ENCODE measurements at regions not wholly inside any gene's neighbourhood (a gene's known extent, or its start where the extent isn't known, plus 50 kb on each side); places are given as distances from the start of the nearest gene placed in this dataset.

DNA sequence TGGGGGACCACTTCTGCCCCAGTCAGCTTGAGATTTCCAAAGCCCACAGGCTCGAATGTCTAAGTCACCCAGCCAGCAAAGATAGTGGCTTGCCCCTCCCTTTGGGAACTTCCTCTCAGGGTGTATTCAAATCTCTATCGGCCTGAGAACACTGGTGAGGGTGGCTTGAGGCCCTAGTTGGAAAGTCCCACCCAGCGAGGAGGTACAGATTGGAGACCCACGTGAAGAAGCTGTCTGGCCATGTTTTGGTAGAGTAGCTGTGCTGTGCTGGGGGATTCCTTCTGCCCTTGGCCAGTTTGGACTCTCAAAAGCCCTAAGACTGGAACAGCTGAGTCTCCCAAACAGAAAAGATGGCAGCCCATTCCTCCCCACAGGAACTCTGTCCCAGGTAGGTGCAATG is 172.7 kb upstream of the RIOK2 start:
- no peak for DNase-seq (ENCODE audit: low spot score in 2 of 2)
- no peak overlapping the region for H3K4me3 ChIP-seq
- no peaks in the 10 kb centered on the region; the same call in 1 of the 2 replicates for H3K4me1 ChIP-seq
- in situ Hi-C loops (cut with MboI; ENCODE audit: low sequenced_read_pairs): no loop called here
- no peaks in the 10 kb centered on the region for H3K36me3 ChIP-seq (replicated peaks)
- no peaks in the 10 kb centered on the region; the same call in 1 of the 2 replicates for H3K9me3 ChIP-seq
- no peaks in the 10 kb centered on the region for H3K27me3 ChIP-seq (ENCODE audit: low read depth)

DNA sequence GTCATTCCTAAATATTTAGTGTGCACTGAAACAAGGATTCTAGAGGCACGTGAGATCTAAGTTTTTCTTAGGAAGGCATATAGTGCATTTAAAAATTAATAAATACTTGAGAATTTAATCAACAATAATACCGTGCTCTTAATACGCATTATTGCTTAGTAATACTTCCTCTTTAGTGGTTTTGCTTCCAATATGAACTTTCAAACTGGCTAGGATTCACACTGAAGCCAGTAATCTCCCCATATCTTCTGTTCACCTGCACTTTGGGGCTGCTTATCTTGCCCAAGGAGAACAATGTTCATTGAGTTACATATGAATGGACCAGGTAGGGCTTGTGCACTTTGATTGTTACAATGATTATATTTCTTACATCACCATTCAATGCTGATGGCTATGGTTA is 180.5 kb upstream of the RIOK2 start:
- DNase-seq (ENCODE audit: low spot score in 2 of 2): no peak
- Histone ChIP-seq H3K36me3 (replicated peaks) (no peaks in the 10 kb centered on the region), H3K9me3 (no peaks in the 10 kb centered on the region), H3K4me1 (no peaks in the 10 kb centered on the region), H3K4me3 (no peak overlapping the region), H3K27me3 (ENCODE audit: low read depth) (no peaks in the 10 kb centered on the region)
- in situ Hi-C loops (cut with MboI; ENCODE audit: low sequenced_read_pairs): no loop called here

DNA sequence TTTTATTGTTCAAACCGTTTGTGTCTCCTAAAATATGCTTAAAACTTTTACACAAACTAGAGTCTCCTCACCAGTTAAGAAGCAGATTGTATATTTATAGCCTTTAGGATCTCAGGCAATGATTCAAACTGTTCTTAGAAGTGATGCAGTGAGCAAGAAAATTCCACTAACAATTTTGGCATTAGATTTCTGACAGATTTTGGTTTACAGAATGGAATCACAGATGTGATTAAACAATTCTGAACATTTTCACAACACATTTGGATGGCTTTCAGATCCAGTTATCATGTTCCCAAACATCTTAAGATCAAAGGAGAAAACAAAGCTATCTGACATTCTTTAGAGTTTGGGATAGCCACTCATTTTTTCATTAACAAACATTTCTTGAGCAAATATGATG is 181.7 kb upstream of the RIOK2 start:
- Histone ChIP-seq H3K36me3 (replicated peaks) (no peaks in the 10 kb centered on the region), H3K4me1 (peaks cover 2% of the 10 kb centered on the region; the same call in 1 of the 2 replicates), H3K4me3 (no peak overlapping the region), H3K27me3 (ENCODE audit: low read depth) (no peaks in the 10 kb centered on the region), H3K9me3 (no peaks in the 10 kb centered on the region)
- DNase-seq (ENCODE audit: low spot score in 2 of 2): no peak
- in situ Hi-C loops (cut with MboI; ENCODE audit: low sequenced_read_pairs): no loop called here

DNA sequence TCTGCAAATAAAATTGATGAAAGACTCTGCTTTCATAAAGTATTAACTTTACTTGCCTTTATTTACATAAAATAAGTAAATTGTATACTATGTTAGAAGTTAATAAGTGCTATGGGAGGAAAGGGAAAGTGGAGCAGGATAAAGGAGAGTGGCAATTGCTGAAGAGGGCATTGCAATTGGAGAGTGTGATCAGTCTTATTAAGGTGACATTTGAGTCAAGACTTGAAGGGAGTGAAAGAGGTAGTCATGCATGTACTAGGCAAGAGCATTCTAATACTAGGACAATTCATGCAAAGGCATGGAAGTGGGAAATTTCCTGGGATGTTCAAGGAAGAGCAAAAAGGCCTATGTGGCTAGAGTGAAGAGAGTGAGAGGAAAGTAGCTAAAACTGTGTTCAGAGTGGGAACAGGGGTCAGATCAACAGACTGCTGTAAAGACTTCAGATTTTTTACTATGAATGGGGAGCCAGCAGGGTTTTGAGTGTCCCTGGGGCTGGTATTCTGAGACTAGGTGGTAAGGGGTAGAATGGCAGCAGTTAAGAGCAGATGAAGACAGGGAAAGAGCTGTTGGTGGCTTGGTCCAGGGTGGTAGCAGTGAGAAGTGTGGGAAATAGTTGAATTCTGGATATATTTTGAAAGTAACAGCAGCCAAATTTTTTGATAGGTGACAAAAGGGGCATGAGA is 182.3 kb upstream of the RIOK2 start:
- H3K4me3 ChIP-seq: no peak overlapping the region
- in situ Hi-C loops (cut with MboI; ENCODE audit: low sequenced_read_pairs): no loop called here

DNA sequence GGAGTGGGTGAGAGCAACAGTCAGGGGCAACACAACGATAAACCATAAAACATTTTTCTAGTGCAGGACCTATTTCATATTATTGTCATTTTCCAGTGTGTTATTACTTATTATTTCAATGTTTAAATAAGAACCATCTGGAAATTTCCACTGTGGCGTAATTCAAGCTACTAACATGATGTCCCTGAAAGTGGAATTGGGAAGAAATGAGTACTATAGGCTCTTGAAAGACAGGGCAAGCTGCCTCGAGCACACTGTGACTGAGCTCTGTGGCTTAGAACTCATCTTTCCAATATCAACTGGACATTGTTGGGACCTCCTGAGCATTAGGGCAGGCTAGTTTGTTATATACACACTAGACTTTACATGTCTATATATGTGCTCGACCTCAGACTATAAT is 182.9 kb upstream of the RIOK2 start:
- H3K27me3 ChIP-seq (ENCODE audit: low read depth): no peaks in the 10 kb centered on the region
- in situ Hi-C loops (cut with MboI; ENCODE audit: low sequenced_read_pairs): no loop called here
- no peak for DNase-seq (ENCODE audit: low spot score in 2 of 2)

More for the DNA sequence above, 182.3 kb upstream of the RIOK2 start:
- H3K36me3 ChIP-seq (replicated peaks): no peaks in the 10 kb centered on the region
- no peaks in the 10 kb centered on the region for H3K27me3 ChIP-seq (ENCODE audit: low read depth)
- peaks cover 3% of the 10 kb centered on the region; the same call in 1 of the 2 replicates for H3K4me1 ChIP-seq
- no peak for DNase-seq (ENCODE audit: low spot score in 2 of 2)
- H3K9me3 ChIP-seq: no peaks in the 10 kb centered on the region

DNA sequence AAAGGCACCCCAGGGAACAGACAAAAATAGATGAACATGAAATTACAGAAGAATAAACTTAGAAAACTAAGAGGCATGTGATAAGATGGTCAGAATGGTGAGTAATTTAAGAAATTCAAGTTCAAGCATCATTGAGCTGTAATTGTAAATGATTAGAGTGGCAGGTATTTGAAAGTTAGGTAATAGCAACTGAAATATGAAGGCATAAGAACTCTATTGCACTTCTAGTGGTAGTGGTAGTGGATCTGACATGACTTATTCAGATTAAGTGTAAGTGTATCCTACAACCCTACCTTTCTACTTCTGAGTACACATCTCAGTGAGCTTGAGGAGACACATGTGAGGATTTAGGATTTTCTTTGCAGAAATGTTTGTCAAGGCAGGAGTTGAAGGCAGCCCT is 192.9 kb upstream of the RIOK2 start:
- no peak overlapping the region for H3K4me3 ChIP-seq
- H3K27me3 ChIP-seq (ENCODE audit: low read depth): no peaks in the 10 kb centered on the region
- H3K36me3 ChIP-seq (replicated peaks): no peaks in the 10 kb centered on the region
- peaks cover 7% of the 10 kb centered on the region; the same call in 1 of the 2 replicates for H3K4me1 ChIP-seq
- in situ Hi-C loops (cut with MboI; ENCODE audit: low sequenced_read_pairs): no loop called here
- no peak for DNase-seq (ENCODE audit: low spot score in 2 of 2)
- peaks cover 2% of the 10 kb centered on the region for H3K9me3 ChIP-seq

More for the DNA sequence above, 182.9 kb upstream of the RIOK2 start:
- Histone ChIP-seq H3K36me3 (replicated peaks) (no peaks in the 10 kb centered on the region), H3K4me1 (peaks cover 3% of the 10 kb centered on the region; the same call in 1 of the 2 replicates), H3K4me3 (no peak overlapping the region), H3K9me3 (no peaks in the 10 kb centered on the region)

DNA sequence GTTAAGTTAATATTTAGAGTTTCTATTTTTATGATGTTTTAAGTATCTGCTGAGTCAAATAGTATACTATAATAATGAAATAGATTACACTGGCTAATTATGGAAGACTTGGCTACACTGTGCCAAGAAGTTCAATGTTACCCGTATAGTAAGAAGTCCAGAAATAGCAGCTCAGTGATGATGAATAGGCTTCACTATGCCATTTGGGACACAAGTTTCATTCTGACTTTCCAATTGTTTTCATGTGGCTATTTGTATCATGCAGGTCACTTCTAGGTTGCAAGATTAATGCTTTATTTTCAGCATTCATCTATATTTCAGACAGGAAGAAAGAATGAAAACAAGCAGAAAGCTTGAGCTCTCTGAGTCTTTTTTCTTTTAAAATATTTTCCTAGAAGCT is 194.5 kb upstream of the RIOK2 start:
- in situ Hi-C loops (cut with MboI; ENCODE audit: low sequenced_read_pairs): no loop called here

DNA sequence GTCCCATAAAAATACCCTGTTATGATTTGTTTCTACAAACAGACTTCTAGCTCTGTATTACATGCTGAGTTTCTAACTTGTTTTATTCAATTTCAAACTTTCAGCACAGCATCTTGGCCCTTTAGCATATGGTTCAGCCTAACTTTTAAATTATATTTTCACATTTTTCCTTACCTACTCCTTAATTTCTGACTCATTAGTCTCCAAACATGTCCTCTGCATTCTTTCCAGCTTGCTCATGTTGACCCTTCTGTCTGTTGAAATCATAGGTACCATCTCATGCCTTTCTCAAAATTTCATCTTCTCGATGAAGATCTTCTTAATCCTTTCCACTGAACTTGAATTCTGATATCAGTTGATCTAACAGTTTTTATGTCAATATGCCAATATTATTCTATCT is 200.9 kb upstream of the RIOK2 start:
- Histone ChIP-seq H3K36me3 (replicated peaks) (no peaks in the 10 kb centered on the region), H3K27me3 (ENCODE audit: low read depth) (no peaks in the 10 kb centered on the region; the same call in 1 of the 2 replicates), H3K4me3 (no peak overlapping the region), H3K9me3 (no peaks in the 10 kb centered on the region), H3K4me1 (peaks cover 4% of the 10 kb centered on the region; the same call in 1 of the 2 replicates)
- DNase-seq (ENCODE audit: low spot score in 2 of 2): no peak
- in situ Hi-C loops (cut with MboI; ENCODE audit: low sequenced_read_pairs): no loop called here

More for the DNA sequence above, 194.5 kb upstream of the RIOK2 start:
- Histone ChIP-seq H3K4me3 (no peak overlapping the region), H3K36me3 (replicated peaks) (no peaks in the 10 kb centered on the region), H3K4me1 (peaks cover 4% of the 10 kb centered on the region; the same call in 1 of the 2 replicates), H3K27me3 (ENCODE audit: low read depth) (no peaks in the 10 kb centered on the region; the same call in 1 of the 2 replicates), H3K9me3 (no peaks in the 10 kb centered on the region; the same call in 1 of the 2 replicates)
- DNase-seq (ENCODE audit: low spot score in 2 of 2): no peak

DNA sequence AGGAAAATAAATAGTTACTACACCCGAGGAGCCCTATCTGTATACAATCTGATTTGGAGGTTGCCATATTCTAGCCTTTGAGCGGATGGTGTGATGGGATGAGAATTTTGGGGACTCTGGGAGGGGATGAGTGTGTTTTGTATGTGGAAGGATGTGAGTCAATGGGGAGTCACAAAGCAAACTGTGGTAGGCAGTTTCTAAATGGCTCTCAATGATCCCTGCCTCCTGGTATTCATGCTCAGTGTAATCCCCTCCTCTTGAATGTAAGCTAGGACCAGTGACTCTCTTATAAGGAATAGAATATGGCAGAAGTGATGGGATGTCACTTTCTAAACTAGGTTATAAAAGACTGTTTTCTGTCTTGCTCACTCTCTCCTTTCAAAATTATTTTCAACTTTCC is 205.7 kb upstream of the RIOK2 start:
- no peaks in the 10 kb centered on the region for H3K4me1 ChIP-seq
- DNase-seq (ENCODE audit: low spot score in 2 of 2): no peak
- H3K36me3 ChIP-seq (replicated peaks): no peaks in the 10 kb centered on the region
- in situ Hi-C loops (cut with MboI; ENCODE audit: low sequenced_read_pairs): no loop called here
- no peaks in the 10 kb centered on the region for H3K9me3 ChIP-seq
- no peaks in the 10 kb centered on the region for H3K27me3 ChIP-seq (ENCODE audit: low read depth)
- H3K4me3 ChIP-seq: no peak overlapping the region

DNA sequence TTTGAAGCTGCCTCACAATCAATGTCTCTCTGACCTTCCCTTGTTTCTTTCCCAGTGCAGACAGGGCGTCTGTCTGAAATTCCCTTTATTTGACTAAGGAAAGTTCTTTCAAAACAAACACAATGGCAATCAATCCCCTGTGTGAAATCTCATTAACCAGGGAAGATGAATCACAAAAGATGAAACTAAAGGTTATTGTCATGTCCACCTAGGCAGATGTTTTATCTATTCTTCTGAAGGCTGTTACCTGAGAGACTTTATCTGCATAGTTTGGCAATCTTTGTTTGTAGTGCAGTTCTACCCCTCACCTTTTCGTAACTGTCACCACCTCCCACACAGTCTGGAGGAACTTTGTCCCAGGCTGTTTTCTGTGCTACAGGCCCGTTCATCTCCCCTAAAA is 217.5 kb upstream of the RIOK2 start:
- H3K4me1 ChIP-seq: peaks cover 15% of the 10 kb centered on the region
- no peaks in the 10 kb centered on the region for H3K27me3 ChIP-seq (ENCODE audit: low read depth)
- H3K9me3 ChIP-seq: 0 out of 2 replicates have a peak, but pooled peaks cover under 1% of the 10 kb centered on the region
- no peaks in the 10 kb centered on the region for H3K36me3 ChIP-seq (replicated peaks)
- no peak overlapping the region for H3K4me3 ChIP-seq
- in situ Hi-C loops (cut with MboI; ENCODE audit: low sequenced_read_pairs): no loop called here
- peak; percentile 17 to 65 for DNase-seq (ENCODE audit: low spot score in 2 of 2)

DNA sequence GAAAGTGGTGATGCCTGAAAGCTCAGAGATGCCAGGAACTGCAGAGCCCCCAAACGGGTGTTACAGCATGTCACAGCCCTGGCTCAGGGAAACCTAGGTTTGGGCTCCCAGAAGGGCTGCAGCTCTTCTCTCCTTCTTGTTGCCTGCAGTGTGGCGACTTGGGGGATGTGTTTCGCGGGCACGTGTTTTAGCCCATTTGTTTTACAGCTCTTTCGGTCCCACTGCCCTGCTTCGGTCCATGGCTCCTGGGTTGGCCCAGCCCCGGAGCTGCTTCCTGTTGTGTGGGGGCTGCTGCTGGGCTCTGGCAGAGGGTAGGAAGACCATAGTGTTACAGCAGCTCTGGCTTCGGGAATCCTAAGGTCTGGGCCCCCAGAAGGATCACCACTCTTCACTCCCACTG is 222.9 kb upstream of the RIOK2 start:
- in situ Hi-C loops (cut with MboI; ENCODE audit: low sequenced_read_pairs): no loop called here
- no peaks in the 10 kb centered on the region for H3K9me3 ChIP-seq
- no peak overlapping the region for H3K4me3 ChIP-seq
- H3K4me1 ChIP-seq: peaks cover 2% of the 10 kb centered on the region
- no peaks in the 10 kb centered on the region for H3K36me3 ChIP-seq (replicated peaks)
- H3K27me3 ChIP-seq (ENCODE audit: low read depth): no peaks in the 10 kb centered on the region
- DNase-seq (ENCODE audit: low spot score in 2 of 2): no peak

DNA sequence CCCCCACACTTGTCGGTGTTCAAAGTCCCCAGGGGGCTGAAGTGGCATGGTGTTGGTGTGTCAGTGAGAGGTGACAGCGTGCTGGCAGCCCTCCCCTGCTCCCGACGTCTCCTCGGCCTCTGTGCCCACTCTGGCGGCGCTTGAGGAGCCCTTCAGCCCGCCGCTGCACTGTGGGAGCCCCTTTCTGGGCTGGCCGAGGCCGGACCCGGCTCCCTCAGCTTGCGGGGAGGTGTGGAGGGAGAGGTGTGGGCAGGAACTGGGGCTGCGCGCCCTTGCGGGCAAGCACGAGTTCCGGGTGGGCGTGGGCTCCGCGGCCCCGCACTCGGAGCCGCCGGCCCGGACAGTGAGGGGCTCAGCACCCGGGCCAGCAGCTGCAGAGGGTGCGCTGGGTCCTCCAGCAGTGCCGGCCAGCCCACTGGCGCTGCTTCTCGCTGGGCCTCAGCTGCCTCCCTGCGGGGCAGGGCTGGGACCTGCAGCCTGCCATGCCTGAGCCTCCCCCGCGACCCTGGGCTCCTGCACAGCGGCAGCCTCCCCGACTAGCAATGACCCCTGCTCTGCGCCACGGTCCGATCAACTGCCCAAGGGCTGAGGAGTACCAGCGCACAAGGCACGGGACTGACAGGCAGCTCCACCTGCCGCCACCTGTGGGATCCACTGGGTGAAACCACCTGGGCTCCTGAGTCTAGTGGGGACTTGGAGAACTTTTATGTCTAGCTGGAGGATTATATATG is 224.1 kb upstream of the RIOK2 start:
- DNase-seq (ENCODE audit: low spot score in 2 of 2): no peak
- in situ Hi-C loops (cut with MboI; ENCODE audit: low sequenced_read_pairs): no loop called here
- H3K4me1 ChIP-seq: no peaks in the 10 kb centered on the region
- no peak overlapping the region for H3K4me3 ChIP-seq
- H3K27me3 ChIP-seq (ENCODE audit: low read depth): no peaks in the 10 kb centered on the region
- H3K9me3 ChIP-seq: no peaks in the 10 kb centered on the region
- no peaks in the 10 kb centered on the region for H3K36me3 ChIP-seq (replicated peaks)

DNA sequence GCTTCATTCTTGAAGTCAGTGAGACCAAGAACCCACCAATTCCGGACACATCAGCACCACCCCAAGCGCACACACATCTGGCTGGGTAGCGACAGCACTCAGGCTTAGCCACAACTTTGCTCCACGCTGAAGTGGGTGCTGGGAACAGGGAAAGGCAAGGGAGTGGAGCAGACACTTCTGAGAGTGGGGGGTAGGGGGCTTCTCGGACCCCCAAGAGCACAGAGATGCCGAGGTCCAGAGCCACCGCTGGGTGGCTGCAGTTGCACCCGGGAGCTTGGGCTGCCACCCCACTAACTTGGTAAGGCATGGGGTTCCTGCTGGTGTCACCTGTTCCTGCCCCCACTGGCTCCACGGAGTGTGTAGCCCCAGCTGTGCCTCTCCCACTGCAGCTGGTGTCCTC is 225.3 kb upstream of the RIOK2 start:
- Histone ChIP-seq H3K4me3 (no peak overlapping the region), H3K36me3 (replicated peaks) (no peaks in the 10 kb centered on the region), H3K4me1 (peaks cover 6% of the 10 kb centered on the region), H3K27me3 (ENCODE audit: low read depth) (no peaks in the 10 kb centered on the region), H3K9me3 (no peaks in the 10 kb centered on the region)
- DNase-seq (ENCODE audit: low spot score in 2 of 2): no peak
- in situ Hi-C loops (cut with MboI; ENCODE audit: low sequenced_read_pairs): no loop called here

DNA sequence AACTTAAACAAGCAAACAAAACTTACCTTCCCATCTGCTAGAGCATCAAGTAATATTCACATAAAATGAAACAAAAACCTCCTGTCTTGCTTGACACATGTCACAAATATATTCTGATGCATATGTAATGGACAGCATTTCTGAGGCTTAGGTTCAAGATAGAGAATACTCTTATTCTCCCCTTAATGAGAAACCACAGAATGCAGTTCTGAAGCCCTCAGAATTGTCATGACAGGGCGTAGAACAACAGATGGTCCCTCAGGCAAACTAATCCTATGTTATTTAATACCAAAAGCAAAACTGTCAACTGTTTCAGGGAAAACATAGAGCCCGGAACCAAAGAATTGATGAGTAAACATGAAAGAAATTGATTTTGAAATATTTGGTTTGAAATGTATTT is 229.9 kb upstream of the RIOK2 start:
- peak; percentile 23 to 47 for DNase-seq (ENCODE audit: low spot score in 2 of 2)
- H3K4me1 ChIP-seq: peaks cover 10% of the 10 kb centered on the region
- H3K4me3 ChIP-seq: no peak overlapping the region
- H3K27me3 ChIP-seq (ENCODE audit: low read depth): no peaks in the 10 kb centered on the region
- in situ Hi-C loops (cut with MboI; ENCODE audit: low sequenced_read_pairs): no loop called here
- H3K36me3 ChIP-seq (replicated peaks): no peaks in the 10 kb centered on the region
- no peaks in the 10 kb centered on the region for H3K9me3 ChIP-seq

Measured in HAP-1 (cell line).